ENCODE measurements at regions not wholly inside any gene's neighbourhood (a gene's known extent, or its start where the extent isn't known, plus 50 kb on each side); places are given as distances from the start of the nearest gene placed in this dataset.

- DNase-seq, result no peak
These were observed 207.1 kb downstream of the NDUFA10 start for GRCh38 chr2:239818086-239818485.

- DNase-seq, result peak in 1 of 2 donors; percentile 34
These were observed 207.6 kb downstream of the NDUFA10 start for GRCh38 chr2:239817468-239818031.

- no peak for DNase-seq
These were observed 208.3 kb downstream of the NDUFA10 start for GRCh38 chr2:239816576-239817467.

GRCh38 chr2:239815671-239816070 lies 209.5 kb downstream of the NDUFA10 start:
- DNase-seq, result no peak

GRCh38 chr2:239814861-239815601 lies 210.1 kb downstream of the NDUFA10 start:
- no peak for DNase-seq

- no peak for DNase-seq
These were observed 210.9 kb downstream of the NDUFA10 start for GRCh38 chr2:239814116-239814860.

- no peak for DNase-seq
These were observed 211.7 kb downstream of the NDUFA10 start for GRCh38 chr2:239813261-239814115.

- DNase-seq, result no peak
These were observed 213.2 kb downstream of the NDUFA10 start for GRCh38 chr2:239811806-239812560.

GRCh38 chr2:239811111-239811781 lies 213.9 kb downstream of the NDUFA10 start:
- no peak for DNase-seq

- DNase-seq, result no peak
These were observed 215.8 kb downstream of the NDUFA10 start for GRCh38 chr2:239809391-239809790.

GRCh38 chr2:239807568-239807967 lies 217.6 kb downstream of the NDUFA10 start:
- no peak for DNase-seq

GRCh38 chr2:239806758-239807434 lies 218.2 kb downstream of the NDUFA10 start:
- no peak for DNase-seq

- no peak for DNase-seq
These were observed 218.9 kb downstream of the NDUFA10 start for GRCh38 chr2:239806276-239806675.

GRCh38 chr2:239805414-239805813 lies 219.7 kb downstream of the NDUFA10 start:
- no peak for DNase-seq

- DNase-seq, result no peak
These were observed 220.2 kb downstream of the NDUFA10 start for GRCh38 chr2:239805043-239805329.

- no peak for DNase-seq
These were observed 220.7 kb downstream of the NDUFA10 start for GRCh38 chr2:239804161-239805042.

GRCh38 chr2:239803766-239804115 lies 221.4 kb downstream of the NDUFA10 start:
- DNase-seq, result no peak

GRCh38 chr2:239803102-239803765 lies 221.9 kb downstream of the NDUFA10 start:
- no peak for DNase-seq
